HEK293 (cell line): ENCODE measurements at regions not wholly inside any gene's neighbourhood (a gene's known extent, or its start where the extent isn't known, plus 50 kb on each side); places are given as distances from the start of the nearest gene placed in this dataset.

Source experiments
- ATF2 ChIP-seq: fragments of 450-650 bp; formaldehyde crosslinking; IDR thresholded peaks from 2 replicates; pipeline ENCODE4 v1.5.1; 2016; ENCODE audit warnings: missing biosample characterization, missing genetic modification characterization, low read depth
- CTCF ChIP-seq: fragments of 450-650 bp; formaldehyde crosslinking; IDR thresholded peaks from 2 replicates; pipeline ENCODE4 v1.5.1; 2016; ENCODE audit warnings: missing biosample characterization, missing genetic modification characterization
- INSM2 ChIP-seq: fragments of 450-650 bp; formaldehyde crosslinking; IDR thresholded peaks from 2 replicates; pipeline ENCODE4 v1.5.1; 2016; ENCODE audit warnings: missing biosample characterization, missing genetic modification characterization
- YY1 ChIP-seq: fragments of 450-650 bp; formaldehyde crosslinking; IDR thresholded peaks from 2 replicates; pipeline ENCODE4 v1.5.1; 2018; ENCODE audit warnings: missing biosample characterization, missing genetic modification characterization
- ZBTB44 ChIP-seq: fragments of 450-650 bp; IDR thresholded peaks from 2 replicates; pipeline ENCODE4 v1.5.1; 2018; ENCODE audit warnings: missing biosample characterization, mild to moderate bottlenecking, missing genetic modification characterization
- ZNF274 ChIP-seq, 2 experiments: fragments of 200-500 bp in 1 of 2; fragments of 450-650 bp in 1 of 2; sonication (Bioruptor generic) in 1 of 2; formaldehyde crosslinking in 1 of 2; IDR thresholded peaks; 2 replicates each; pipeline versions ENCODE4 v1.5.1 to v1.6.1; 2014 to 2016; ENCODE audit warnings: borderline replicate concordance in 1 of 2, inconsistent platforms in 1 of 2, low read length in 1 of 2, missing biosample characterization in 1 of 2, missing genetic modification characterization in 1 of 2
- ZNF341 ChIP-seq: fragments of 450-650 bp; formaldehyde crosslinking; IDR thresholded peaks from 2 replicates; pipeline ENCODE4; 2016; ENCODE audit warnings: low read depth, missing biosample characterization, missing genetic modification characterization
- ZNF362 ChIP-seq: fragments of 450-650 bp; formaldehyde crosslinking; IDR thresholded peaks from 2 replicates; pipeline ENCODE4 v1.5.1; 2016; ENCODE audit warnings: missing biosample characterization, missing genetic modification characterization
- ZNF366 ChIP-seq: fragments of 450-650 bp; formaldehyde crosslinking; conservative IDR thresholded peaks from 2 replicates; pipeline ENCODE4 v1.5.1; 2016; ENCODE audit warnings: missing biosample characterization, missing genetic modification characterization
- ZNF510 ChIP-seq: fragments of 450-650 bp; formaldehyde crosslinking; IDR thresholded peaks from 2 replicates; pipeline ENCODE4 v1.5.1; 2018; ENCODE audit warnings: mild to moderate bottlenecking, missing genetic modification characterization, missing biosample characterization; ENCODE audit not compliant: insufficient replicate concordance
- ZNF513 ChIP-seq: fragments of 450-650 bp; IDR thresholded peaks from 2 replicates; pipeline ENCODE4 v1.5.1; 2018; ENCODE audit warnings: missing biosample characterization, missing genetic modification characterization
- ZNF561 ChIP-seq: fragments of 450-650 bp; IDR thresholded peaks from 2 replicates; pipeline ENCODE4 v1.5.1; 2018; ENCODE audit warnings: missing biosample characterization, missing genetic modification characterization, borderline replicate concordance
- ZNF670 ChIP-seq: fragments of 450-650 bp; formaldehyde crosslinking; IDR thresholded peaks from 2 replicates; pipeline ENCODE4 v1.5.1; 2016; ENCODE audit warnings: missing biosample characterization, missing genetic modification characterization, low read depth

- no peak for TF ChIP-seq CTCF (tag by site-specific recombination)
- TF ChIP-seq INSM2 = no peak
- TF ChIP-seq ZBTB44 (tag by site-specific recombination) = no peak
- TF ChIP-seq ZNF362 (tag by site-specific recombination) = no peak
- TF ChIP-seq YY1 (tag by site-specific recombination) = no peak
- TF ChIP-seq ZNF366 (tag by site-specific recombination) = no peak
- no peak for TF ChIP-seq ZNF341 (tag by site-specific recombination)
- TF ChIP-seq ZNF274 (IDR thresholded peaks at IDR 0.05; ENCODE audit: low read length) = no peak
- no peak for TF ChIP-seq ZNF274 (tag by site-specific recombination; IDR thresholded peaks at IDR 0.05; ENCODE audit: borderline replicate concordance)
- no peak for TF ChIP-seq ZNF670 (tag by site-specific recombination)
- TF ChIP-seq ATF2 (tag by site-specific recombination) = no peak
- TF ChIP-seq ZNF561 (tag by site-specific recombination) = no peak
- TF ChIP-seq ZNF510 (tag by site-specific recombination) = no peak
- TF ChIP-seq ZNF513 (tag by site-specific recombination) = no peak
Measured at GRCh38 chr15:86009727-86010126, 69.9 kb upstream of the AGBL1 start.
